GM19328 (cell line): ENCODE measurements at regions not wholly inside any gene's neighbourhood (a gene's known extent, or its start where the extent isn't known, plus 50 kb on each side); places are given as distances from the start of the nearest gene placed in this dataset.

ENCODE experiments used
- ATAC-seq: cut with Tn5 transposase; IDR thresholded peaks from one replicate; pipeline ENCODE4 v1.9.1; 2021; ENCODE audit warnings: mild to moderate bottlenecking, moderate library complexity; ENCODE audit not compliant: unreplicated experiment

GRCh38 chr9:91120200-91120599 lies 241.5 kb downstream of the AUH start:
- no peak for ATAC-seq

- no peak for ATAC-seq
Observed at GRCh38 chr9:91122755-91123154, 239.0 kb downstream of the AUH start.

GRCh38 chr9:91126761-91127445 lies 234.8 kb downstream of the AUH start:
- no peak for ATAC-seq

GRCh38 chr9:91127653-91128052 lies 234.1 kb downstream of the AUH start:
- no peak for ATAC-seq

GRCh38 chr9:91130796-91131318 lies 230.9 kb downstream of the AUH start:
- no peak for ATAC-seq

- ATAC-seq, result no peak
Observed at GRCh38 chr9:91131433-91131839, 230.3 kb downstream of the AUH start.

GRCh38 chr9:91132576-91133073 lies 229.1 kb downstream of the AUH start:
- no peak for ATAC-seq

GRCh38 chr9:91134608-91135007 lies 227.1 kb downstream of the AUH start:
- no peak for ATAC-seq

- ATAC-seq, result no peak
Observed at GRCh38 chr9:91137391-91137790, 224.3 kb downstream of the AUH start.

GRCh38 chr9:91138760-91139159 lies 223.0 kb downstream of the AUH start:
- ATAC-seq, result no peak

GRCh38 chr9:91141407-91141965 lies 220.2 kb downstream of the AUH start:
- no peak for ATAC-seq

- no peak for ATAC-seq
Observed at GRCh38 chr9:91143162-91143561, 218.6 kb downstream of the AUH start.

- no peak for ATAC-seq
Observed at GRCh38 chr9:91143642-91144041, 218.1 kb downstream of the AUH start.

- ATAC-seq, result no peak
Observed at GRCh38 chr9:91144769-91145168, 216.9 kb downstream of the AUH start.

- no peak for ATAC-seq
Observed at GRCh38 chr9:91145496-91145895, 216.2 kb downstream of the AUH start.

GRCh38 chr9:91146391-91147019 lies 215.2 kb downstream of the AUH start:
- ATAC-seq, result no peak

- ATAC-seq, result no peak
Observed at GRCh38 chr9:91147079-91147708, 214.5 kb downstream of the AUH start.

GRCh38 chr9:91148306-91148705 lies 213.4 kb downstream of the AUH start:
- no peak for ATAC-seq

GRCh38 chr9:91150273-91150997 lies 211.3 kb downstream of the AUH start:
- no peak for ATAC-seq

- ATAC-seq, result peak; percentile 77
Observed at GRCh38 chr9:91150998-91151717, 210.6 kb downstream of the AUH start.
